A673 (cell line): ENCODE measurements at regions not wholly inside any gene's neighbourhood (a gene's known extent, or its start where the extent isn't known, plus 50 kb on each side); places are given as distances from the start of the nearest gene placed in this dataset.

Source experiments
- BruUV-seq: library from RNA; stranded (reverse); fragments of 400-500 nt; replicated peaks from 2 replicates; lab custom pipeline; 2021; lab: Mats Ljungman, UMichigan
- CTCF ChIA-PET: fragments of 300-600 bp; sonication (Branson Sonifier 250); formaldehyde crosslinking; loops from one replicate; lab custom pipeline; 2022; ENCODE audit warnings: antibody characterized with exemption; lab: Charles Lee
- POLR2A ChIA-PET: fragments of 300-600 bp; sonication (Branson Sonifier 250); formaldehyde crosslinking; loops from one replicate; lab custom pipeline; 2022; ENCODE audit warnings: antibody characterized with exemption; ENCODE audit not compliant: low non-redundant PET; lab: Charles Lee
- DNase-seq: peaks from one replicate; pipeline ENCODE4 v3.0.0-alpha.2; 2015; ENCODE audit warnings: low spot score
- H3K27ac ChIP-seq: fragments of 200-600 bp; sonication (generic); 2 replicates; pipeline ENCODE4 v1.5.1; 2016; ENCODE audit warnings: mixed run types, low read depth, mild to moderate bottlenecking, mixed read lengths, antibody characterized with exemption, low read length; ENCODE audit not compliant: poor library complexity, severe bottlenecking
- H3K27me3 ChIP-seq: fragments of 200-600 bp; sonication (generic); replicated peaks from 2 replicates; pipeline ENCODE4 v1.6.1; 2017; ENCODE audit warnings: mixed run types, low read depth, mild to moderate bottlenecking, mixed read lengths, antibody characterized with exemption, low read length; ENCODE audit not compliant: insufficient read depth, poor library complexity
- H3K36me3 ChIP-seq: fragments of 200-600 bp; sonication (generic); 2 replicates; pipeline ENCODE4 v1.6.1; 2016; ENCODE audit warnings: mixed run types, mild to moderate bottlenecking, mixed read lengths, antibody characterized with exemption, low read length; ENCODE audit not compliant: insufficient read depth, poor library complexity, severe bottlenecking
- H3K4me1 ChIP-seq: fragments of 200-600 bp; sonication (generic); 2 replicates; pipeline ENCODE4 v1.6.1; 2017; ENCODE audit warnings: mixed run types, mild to moderate bottlenecking, mixed read lengths, antibody characterized with exemption, low read length; ENCODE audit not compliant: insufficient read depth, poor library complexity, severe bottlenecking
- H3K4me3 ChIP-seq: fragments of 200-600 bp; sonication (generic); 2 replicates; pipeline ENCODE4 v1.5.1; 2016; ENCODE audit warnings: low read depth, mixed run types, mild to moderate bottlenecking, mixed read lengths, low read length; ENCODE audit not compliant: poor library complexity, severe bottlenecking
- H3K9me3 ChIP-seq: fragments of 200-600 bp; sonication (generic); 2 replicates; pipeline ENCODE4 v1.6.1; 2016; ENCODE audit warnings: mixed run types, low read depth, mild to moderate bottlenecking, mixed read lengths, antibody characterized with exemption, low read length; ENCODE audit not compliant: poor library complexity, severe bottlenecking
- CTCF ChIP-seq: fragments of 300-800, 200-600 bp; sonication (generic); conservative IDR thresholded peaks from 2 replicates; pipeline ENCODE4 v1.5.1; 2017; ENCODE audit warnings: low read depth, mild to moderate bottlenecking, antibody characterized with exemption, low read length, moderate library complexity, mixed read lengths
- EZH2 ChIP-seq: fragments of 200-600 bp; sonication (generic); IDR thresholded peaks from 2 replicates; pipeline ENCODE4 v1.6.1; 2017; ENCODE audit warnings: borderline replicate concordance, low read depth, mild to moderate bottlenecking, mixed read lengths, antibody characterized with exemption, low read length; ENCODE audit not compliant: poor library complexity, severe bottlenecking
- intact Hi-C: fragments of 100-400 bp; cut with micrococcal nuclease; formaldehyde crosslinking; loops from one replicate; pipeline ENCODE4 v1.10.0; 2022; ENCODE audit not compliant: unreplicated experiment

- Histone ChIP-seq H3K36me3 (no peaks in the 10 kb centered on the region), H3K27ac (no peak overlapping the region), H3K4me1 (no peaks in the 10 kb centered on the region), H3K27me3 (peaks cover 45% of the 10 kb centered on the region), H3K4me3 (no peak overlapping the region), H3K9me3 (no peaks in the 10 kb centered on the region)
- CTCF ChIA-PET, result no interaction called here
- TF ChIP-seq EZH2, result no peak
- no peak for TF ChIP-seq CTCF
- BruUV-seq, result no TSS peak
- intact Hi-C loops, result no loop called here
- DNase-seq, result no peak
- POLR2A ChIA-PET, result no interaction called here
These were observed 61.9 kb upstream of the GRIP1 start for GRCh38 chr12:66740732-66741131.

GRCh38 chr12:66741919-66742318 lies 63.0 kb upstream of the GRIP1 start:
- intact Hi-C loops, result no loop called here
- ChIA-PET CTCF (interaction anchor here (0.6 kb wide), 1 partner anchor 1201 kb away, joined by 3 read pairs; no protein-coding TSS in a partner anchor), POLR2A (no interaction called here)
- Histone ChIP-seq H3K9me3 (no peaks in the 10 kb centered on the region), H3K4me1 (no peaks in the 10 kb centered on the region), H3K27ac (no peak overlapping the region), H3K36me3 (no peaks in the 10 kb centered on the region), H3K4me3 (no peak overlapping the region), H3K27me3 (peaks cover 55% of the 10 kb centered on the region)
- no peak for DNase-seq
- no TSS peak for BruUV-seq
- TF ChIP-seq EZH2 (no peak), CTCF (no peak)

- Histone ChIP-seq H3K27ac (no peak overlapping the region), H3K4me1 (no peaks in the 10 kb centered on the region), H3K36me3 (no peaks in the 10 kb centered on the region), H3K27me3 (peaks cover 62% of the 10 kb centered on the region), H3K9me3 (no peaks in the 10 kb centered on the region), H3K4me3 (no peak overlapping the region)
- ChIA-PET POLR2A (no interaction called here), CTCF (no interaction called here)
- DNase-seq, result no peak
- no TSS peak for BruUV-seq
- intact Hi-C loops, result no loop called here
- no peak for TF ChIP-seq EZH2
- no peak for TF ChIP-seq CTCF
These were observed 63.9 kb upstream of the GRIP1 start for GRCh38 chr12:66742508-66743367.
